NCI-H2196 (cell line): ENCODE measurements at regions not wholly inside any gene's neighbourhood (a gene's known extent, or its start where the extent isn't known, plus 50 kb on each side); places are given as distances from the start of the nearest gene placed in this dataset.
A peak's percentile ranks its signal among the peaks of the same experiment; 100 is the strongest.

Experiments
- DNase-seq: peaks from one replicate; lab custom pipeline; 2025; ENCODE audit not compliant: unreplicated experiment; lab: John Stamatoyannopoulos, UW

DNA sequence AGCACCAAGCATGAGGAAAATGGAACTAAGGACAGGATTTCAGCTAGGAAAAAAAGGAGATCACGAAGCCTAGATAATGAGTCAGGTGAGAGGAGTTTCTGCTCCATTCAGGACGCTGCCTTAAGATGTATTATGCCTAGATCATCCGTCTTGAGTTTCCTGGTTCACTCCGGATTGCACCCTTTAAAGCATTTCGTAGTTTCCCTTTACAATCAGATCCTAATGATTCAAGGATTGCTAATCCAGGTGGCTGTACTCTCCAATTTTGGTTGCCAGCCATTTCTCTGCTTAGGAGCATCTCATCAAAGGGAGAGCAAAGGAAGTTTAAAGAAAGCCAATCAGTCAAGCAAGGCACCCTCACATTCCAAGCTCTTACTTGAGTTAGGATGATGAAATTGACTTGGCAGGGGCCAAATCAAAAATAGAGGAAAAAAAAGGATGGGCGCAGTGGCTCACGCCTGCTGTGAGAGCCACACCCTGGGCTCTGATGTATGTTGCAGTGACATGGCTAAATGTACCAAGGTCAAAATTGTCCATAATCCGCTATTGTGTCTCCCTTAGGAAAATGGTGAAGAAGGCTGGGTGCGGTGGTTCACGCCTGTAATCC, 156.9 kb upstream of the SOD1 start:
- DNase-seq: no peak

DNA sequence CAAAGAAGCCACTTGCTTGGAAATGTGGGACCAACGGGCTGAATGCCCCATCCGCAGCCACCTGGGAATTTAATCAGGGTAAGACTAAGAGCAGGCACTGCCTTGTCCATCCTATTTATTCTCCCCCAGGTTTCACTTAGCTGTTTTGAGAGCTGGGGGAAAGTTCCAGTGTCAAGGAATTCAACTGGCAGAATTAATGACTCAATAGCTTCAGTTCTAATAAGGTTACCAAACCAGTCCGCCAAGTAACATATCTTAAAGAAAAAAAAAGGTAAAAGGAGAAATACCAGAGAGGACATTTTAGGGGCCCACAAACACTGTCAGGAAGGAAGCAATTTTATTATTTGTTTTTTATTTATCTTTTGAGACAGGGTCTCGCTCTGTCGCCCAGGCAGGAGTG, 157.6 kb upstream of the SOD1 start:
- no peak for DNase-seq

DNA sequence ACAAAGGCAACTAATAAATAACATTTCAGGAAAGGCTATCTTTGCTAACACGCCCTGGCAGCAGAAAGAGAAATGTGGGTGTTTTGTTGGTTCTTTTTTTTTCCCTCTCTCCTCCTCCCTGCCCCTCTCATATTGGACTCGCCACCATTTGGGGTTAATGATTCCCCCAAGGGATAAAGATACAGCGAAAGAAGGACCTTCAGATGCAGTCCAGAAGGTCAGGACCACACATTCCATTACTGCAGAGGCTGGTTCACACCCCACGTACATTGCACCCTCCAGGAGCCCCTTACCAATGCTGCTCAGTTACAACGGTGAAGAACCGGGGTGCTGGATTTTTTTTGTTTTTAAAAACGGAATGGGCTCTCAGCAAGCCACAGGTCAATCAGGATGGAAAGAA, 156.9 kb upstream of the TIAM1 start:
- DNase-seq: no peak

DNA sequence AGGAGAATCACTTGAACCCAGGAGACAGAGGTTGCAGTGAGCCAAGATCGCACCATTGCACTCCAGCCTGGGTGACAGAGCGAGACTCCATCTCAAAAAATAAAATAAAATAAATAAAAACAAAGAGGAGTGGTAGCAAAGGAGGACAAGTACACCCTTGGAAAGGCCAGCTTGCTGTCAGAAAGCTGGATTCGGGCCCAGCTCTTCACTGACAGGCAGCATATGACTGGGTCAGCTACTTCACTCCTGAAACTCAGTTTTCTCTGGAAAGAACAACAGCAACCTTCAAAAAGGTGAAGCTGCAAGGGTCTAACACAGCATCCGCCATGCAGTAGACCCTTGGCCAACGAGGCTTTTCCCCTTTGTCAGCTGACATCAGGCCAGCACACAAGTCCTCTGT, 156.0 kb upstream of the TIAM1 start:
- no peak for DNase-seq

DNA sequence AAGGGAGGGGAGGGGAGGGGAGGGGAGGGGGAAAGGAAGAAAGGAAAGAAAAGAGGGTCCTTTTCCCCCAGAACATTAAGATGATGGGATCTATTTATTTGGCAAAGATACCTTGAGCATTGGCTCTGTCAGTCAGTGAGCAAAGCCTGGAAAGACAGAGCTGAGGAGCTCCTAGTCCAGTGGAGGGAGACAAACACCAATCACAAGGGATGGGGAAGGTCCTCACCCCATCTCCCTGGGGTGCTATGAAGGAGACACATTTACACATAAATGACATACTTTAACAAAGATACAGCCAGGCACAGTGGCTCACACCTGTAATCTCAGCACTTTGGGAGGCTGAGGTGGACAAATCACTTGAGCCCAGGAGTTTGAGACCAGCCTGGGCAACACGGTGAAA, 154.9 kb upstream of the TIAM1 start:
- no peak for DNase-seq

DNA sequence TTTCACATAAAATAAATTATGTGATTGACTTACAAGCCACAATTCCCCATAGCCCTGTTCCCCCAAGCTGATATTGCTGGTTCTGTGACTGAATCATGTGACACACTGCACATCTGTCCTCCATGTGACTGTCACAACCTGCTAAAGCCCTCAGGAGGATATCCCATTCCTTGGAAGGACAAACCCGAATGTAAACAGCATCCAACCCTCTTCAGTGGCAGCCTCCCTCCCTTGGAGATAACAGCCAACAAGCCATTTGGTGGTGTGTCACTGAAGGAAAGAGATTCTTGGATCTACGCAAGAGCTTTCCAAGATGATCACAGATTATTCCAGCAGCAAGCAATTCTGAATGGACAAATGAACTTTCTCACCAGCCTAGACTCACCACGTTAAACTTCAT, 153.9 kb upstream of the TIAM1 start:
- no peak for DNase-seq

DNA sequence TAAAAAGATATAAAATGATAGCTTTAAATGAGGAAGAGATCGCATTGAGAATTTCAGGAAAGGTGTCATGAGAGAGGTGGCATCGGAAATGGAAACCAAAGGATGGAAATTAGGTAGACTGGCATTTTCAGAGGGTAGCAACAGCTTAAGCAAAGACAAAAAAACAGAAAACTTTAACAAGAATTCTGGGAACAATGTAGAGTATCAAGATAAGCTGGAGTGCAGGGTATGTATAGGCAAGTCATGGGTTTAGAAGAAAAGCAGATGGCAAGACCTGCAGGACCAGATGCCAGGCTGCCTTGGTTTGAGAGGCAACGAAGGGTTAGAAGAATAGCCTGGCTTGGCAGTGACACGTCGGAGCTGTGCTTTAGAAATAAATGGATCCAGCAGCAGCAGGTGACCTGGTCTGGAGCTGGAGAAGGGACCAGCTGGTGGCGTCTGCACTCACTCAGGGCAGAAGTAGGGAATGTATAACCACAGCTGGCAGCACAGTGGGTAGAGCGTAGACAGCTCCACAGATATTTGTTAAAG, 149.4 kb upstream of the TIAM1 start:
- no peak for DNase-seq

DNA sequence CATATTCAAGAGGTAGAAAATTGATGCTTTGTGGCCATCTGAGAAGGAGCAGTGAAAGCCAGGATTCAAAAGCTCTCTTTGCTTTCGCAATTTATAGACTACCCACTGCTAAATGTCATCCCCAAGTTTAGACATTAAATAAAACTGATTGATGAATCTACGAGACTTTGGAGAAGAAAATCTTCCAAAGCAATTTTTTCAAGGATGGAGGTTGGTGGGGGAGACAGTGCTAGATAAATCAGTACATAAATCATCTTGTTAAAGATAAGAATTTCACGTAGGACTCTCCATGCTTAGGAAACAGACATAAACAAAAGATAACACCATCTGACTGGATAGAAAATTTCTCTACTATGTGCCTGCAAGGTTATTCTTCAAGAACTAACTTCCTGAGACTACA, 147.6 kb upstream of the TIAM1 start:
- DNase-seq: no peak

DNA sequence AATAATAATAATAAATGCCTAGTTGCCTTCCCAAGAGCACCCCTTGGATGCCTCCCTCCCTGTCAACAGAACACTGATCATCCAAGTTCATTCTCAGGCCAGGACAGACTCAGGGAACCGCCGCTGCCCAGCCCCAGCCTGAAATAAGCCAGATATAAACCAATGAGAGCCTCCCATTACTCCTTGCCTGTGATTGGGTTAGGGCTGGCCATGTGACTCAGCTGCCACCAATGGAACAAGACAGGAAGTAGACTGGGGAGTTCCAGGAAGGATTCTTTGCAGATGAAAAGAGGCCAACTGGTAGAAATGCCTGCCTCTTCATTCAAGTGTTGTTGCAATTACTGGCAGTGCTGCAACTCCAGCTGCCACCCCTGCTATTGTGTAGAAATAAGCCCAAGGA, 146.4 kb upstream of the TIAM1 start:
- DNase-seq: peak; percentile 8

DNA sequence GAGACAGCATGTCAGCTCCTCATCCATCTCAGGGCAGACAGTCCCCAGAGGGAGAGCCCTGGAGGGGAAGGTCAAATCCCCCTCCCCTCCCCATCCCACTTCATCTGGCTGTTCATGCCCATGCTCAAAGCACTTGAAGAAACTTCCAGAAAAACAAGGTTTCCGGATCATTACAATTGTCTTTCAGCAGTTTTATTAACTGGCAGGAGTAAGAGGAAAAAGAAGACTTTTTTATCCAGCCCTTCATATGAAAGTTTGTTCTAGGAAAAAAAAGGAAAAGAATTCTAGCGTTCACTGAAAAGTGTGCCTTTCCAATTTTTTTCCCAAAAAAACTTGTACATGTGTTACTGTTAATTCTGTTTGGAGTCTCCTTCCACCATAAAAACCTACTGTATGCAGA, 145.7 kb upstream of the TIAM1 start:
- DNase-seq: no peak

DNA sequence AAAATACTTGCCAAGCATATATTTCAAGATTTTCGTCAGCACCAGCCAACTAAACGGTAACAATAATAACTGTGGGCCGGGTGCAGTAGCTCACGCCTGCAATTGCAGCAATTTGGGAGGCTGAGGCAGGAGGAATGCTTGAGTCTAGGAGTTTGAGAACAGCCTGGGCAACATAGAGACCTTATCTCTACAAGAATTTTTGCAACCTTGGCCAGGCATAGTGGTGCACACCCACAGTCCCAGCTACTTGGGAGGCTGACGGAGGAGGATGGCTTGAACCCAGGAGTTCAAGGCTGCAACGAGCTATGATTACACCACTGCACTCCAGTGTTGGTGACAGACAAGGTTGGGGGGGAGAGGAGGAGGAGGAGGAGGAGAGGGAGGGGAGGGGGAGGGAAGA, 145.0 kb upstream of the TIAM1 start:
- no peak for DNase-seq

DNA sequence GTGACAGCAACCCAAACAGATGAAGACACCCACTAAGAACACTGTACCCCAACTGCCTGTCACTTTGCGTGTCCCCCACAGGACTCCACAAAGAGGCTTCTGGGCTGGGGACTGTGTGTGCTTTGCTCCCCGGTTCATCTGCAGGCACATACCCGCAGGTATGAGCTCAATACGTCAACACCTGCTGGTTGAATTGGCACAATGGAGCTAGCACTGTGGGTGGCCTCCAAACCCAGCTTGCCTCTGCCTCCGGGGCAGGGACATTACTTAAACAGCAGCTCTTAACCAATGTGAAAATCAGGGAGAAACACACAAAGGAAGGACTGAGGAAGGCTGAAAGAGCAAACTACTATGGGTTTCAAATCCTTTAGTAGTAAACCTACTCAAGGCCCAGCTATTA, 140.2 kb upstream of the TIAM1 start:
- no peak for DNase-seq

DNA sequence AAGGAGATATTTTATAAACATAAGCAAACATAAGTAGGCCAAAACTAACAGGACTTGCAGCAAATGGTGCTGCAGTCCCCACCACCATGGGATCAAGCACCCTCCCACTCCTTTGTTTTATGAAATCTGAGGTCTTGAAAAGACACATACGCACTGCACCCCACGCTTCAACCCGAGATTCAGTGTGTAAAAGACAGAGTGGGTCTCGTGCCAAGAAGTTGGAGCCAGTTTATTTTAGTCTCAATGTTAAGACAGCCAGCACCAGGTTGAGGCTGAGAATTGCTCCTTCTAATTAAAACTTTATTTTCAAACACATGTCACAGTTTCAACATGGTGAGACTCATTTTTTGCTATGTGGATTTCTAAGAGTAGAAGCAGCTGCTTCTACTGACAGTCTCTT, 139.1 kb upstream of the TIAM1 start:
- no peak for DNase-seq

DNA sequence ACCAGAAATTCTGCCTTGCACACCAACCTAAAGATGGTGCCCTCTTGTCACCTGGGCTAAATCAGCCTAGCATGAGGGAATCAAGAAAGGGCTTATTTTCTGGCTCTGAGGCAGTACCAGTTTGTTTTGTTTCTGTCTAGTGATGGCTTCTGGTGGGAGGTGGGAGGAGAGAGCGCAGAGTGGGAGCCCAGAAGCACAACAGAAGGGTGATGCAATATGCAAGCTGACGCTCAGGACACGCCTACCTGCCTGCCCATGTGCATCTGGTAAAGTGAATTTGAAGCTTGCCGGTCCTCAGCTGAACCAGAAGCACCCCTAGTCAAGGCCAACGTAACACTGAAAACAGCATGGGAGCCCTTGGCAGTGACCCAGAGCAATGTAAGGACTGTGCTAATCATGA, 138.4 kb upstream of the TIAM1 start:
- DNase-seq: no peak

DNA sequence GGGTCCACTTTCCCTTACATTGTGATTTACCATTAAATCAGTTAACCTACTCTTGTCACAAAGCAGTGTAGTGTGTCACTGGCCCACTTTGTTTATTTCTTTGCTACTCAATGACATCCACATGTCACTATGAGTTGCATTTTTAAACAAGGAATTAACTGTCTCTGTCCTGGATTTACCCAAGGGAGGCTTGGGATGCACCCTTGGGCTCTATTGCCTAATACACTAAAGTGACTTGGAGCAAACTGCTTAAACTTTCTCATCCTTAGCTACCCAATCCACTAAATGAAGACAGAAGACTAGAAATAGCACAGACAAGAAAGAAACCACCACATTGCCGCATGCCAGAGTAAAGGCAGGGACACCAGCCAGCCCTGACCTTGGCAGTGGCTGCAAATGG, 136.2 kb upstream of the TIAM1 start:
- no peak for DNase-seq

DNA sequence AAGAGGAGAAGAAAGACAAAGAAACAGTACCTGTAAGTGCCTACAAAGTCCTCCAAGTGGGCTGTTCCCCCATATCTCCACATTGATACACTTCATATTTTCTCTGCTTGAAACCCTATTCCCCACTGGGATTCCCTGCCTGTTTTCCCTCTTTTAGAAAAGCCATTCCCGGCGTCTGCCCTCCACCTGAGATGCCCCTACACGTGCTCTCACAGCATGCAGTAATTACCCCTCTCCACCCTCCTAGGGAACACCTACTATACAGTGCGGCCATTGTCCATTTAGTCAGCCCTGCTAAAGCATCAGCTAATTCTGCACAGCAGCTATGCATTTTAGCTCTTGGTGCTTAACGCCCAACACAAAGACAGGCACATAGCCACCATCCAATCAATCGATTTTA, 135.7 kb upstream of the TIAM1 start:
- DNase-seq: no peak

DNA sequence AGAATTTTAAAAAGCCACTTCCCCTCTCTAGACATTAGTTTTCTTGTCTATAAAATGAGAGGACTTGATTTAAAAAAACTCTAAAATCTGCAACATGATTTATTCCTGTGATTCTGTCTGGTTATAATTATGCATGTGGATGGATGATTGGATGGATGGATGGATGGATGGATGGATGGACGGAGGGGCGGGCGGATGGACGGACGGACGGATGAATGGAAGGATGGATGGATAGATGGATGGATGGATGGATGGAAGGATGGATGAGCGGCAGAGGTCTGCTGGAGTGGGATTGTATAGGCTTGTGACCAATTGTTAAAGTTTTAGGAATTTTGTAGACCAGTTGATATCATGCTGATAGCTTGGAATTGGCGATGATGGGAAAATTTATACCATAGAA, 135.2 kb upstream of the TIAM1 start:
- no peak for DNase-seq

DNA sequence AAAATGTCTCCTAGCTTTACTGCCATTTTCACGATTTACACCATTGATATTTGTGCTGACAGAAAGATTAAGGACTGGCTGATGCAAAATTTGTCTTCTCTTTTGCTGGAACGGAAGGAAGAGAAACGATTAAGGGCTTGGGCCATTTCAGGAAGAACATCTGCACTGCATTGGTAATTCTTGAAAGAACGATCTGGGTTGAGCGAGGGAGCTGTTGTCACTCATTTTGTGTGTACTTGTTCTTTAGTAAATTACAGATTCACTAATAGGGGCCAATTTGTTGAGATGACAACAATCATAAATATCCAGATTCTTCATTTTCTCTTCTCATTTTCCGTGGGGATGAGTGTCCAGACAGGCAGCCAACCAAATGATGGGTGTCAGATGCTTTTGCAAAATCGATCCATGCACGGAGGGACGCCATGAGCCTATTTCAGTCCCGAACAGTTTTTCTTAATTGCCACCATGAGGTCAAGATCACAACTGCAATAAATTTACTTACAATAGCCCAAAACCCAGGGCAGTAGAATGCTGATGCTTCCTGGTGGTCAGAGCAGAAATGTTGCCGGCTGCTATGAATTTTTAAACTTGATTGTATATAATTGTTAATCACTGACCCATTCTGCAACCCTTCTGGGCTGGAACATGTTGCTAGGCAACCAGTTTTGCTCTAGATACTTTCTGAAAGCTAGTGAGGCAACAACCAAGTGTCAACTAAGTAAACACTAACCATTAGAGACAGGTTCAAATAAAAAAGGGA, 132.4 kb upstream of the TIAM1 start:
- peak; percentile 41 for DNase-seq

DNA sequence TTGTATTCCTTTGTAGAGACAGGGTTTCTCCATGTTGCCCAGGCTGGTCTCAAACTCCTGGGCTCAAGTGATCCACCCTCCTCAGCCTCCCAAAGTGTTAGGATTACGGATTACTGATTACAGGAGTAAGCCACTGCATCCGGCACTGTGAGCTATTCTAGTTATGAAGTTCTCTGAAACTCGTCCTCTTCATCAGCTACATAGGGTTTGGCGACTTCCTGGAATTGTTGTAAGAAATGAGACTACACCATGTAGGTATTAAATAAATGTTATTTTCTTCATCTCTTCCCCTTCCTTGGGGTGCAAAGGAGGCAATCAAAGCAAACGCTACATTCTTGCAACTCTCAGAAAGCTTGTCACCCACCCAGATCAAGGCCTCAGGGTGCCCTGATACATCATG, 131.2 kb upstream of the TIAM1 start:
- DNase-seq: no peak

DNA sequence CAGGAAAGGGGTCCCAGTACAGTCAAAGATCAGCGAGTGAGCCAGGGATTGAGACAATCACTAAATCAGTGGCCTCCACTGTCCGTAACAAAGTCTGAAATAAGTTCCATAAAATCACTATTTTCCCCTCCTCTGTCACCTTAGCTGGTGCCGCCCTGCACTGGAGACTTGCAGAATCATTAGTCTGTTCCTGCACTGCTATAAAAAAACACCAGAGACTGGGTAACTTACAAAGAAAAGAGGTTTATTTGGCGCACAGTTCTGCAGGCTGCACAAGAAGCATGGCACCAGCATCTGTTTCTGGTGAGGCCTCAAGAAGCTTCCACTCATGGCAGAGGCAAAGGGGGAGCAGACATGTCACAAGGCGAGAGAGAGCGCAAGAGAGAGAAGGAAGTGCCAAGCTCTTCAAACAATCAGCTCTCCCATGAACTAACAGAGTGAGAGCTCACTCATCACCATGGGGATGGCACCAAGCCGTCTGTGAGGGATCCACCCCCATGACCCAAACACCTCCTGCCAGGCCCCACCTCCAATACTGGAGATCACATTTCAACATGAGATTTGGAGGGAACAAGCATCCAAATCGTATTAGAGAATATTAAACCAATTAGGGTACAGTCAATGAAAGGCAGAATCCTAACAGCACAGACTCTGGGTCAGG, 129.8 kb upstream of the TIAM1 start:
- no peak for DNase-seq

DNA sequence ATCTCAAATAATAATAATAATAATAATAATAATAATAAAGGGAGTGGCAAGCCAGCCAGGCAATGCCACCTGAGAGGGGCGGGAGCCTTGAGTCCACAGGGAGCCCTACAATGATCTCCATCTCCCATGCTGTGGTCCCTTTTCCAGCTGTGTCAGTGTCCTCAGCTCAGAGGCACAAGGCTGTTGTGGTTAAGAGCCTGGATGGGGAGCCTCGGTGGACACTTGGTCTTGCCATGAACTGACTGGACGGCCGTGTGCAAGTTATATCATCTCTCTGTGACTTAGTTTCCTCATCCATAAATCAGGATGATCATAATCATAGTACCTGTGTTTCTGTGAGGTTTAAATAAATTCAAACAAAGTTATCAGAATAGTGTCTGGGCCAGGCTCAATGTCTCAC, 127.8 kb upstream of the TIAM1 start:
- no peak for DNase-seq
